ENCODE measurements at regions not wholly inside any gene's neighbourhood (a gene's known extent, or its start where the extent isn't known, plus 50 kb on each side); places are given as distances from the start of the nearest gene placed in this dataset.

DNA sequence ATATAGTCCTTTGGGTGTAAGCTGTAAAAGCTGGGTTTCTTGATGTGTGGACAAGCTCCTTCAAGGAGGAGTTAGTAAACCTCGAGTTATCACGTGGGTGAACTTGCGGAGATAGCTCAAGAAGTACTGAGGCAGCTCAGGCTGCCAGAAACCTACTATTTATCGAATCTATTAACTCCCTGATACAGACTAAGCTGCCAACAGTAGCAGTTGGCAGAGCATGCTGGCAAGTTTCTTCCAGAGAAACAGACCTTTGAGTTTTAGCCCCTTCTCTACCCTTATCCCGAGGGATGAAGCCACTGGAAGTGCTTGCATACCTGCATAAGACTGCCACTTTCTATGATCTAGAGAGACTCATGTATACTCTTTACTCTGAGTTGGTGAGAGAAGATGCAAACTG lies 624.5 kb upstream of the USP24 start:
- no peak for DNase-seq

GRCh38 chr1:55839221-55839620 lies 624.1 kb upstream of the USP24 start:
- DNase-seq: no peak

- no peak for DNase-seq
Measured at GRCh38 chr1:55836086-55836485, 620.9 kb upstream of the USP24 start.

DNA sequence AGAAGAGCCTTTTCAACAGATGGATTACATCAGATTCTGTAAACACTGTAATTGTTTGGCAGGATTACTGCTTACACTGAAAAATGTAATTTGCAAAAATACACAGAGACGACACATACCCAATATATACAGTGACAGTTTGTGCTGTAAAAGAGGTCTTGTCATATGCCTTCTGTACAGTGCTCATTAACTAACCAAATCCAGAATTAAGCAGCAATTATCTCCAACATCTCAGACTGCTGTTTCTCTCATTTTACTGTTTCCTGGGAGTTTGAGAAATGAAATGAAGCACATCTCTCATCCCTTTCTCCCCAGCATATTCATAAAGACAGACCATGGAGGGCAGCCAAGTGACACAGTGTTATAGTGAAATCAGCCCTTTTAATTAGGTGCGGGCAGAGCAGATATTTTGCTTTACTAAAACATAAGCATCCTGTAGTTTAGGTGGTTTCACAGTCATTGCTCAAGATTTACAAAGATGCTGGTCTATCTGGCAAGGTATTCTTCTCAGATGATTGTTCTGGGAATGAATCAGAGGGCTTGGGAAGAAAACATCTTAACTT lies 618.4 kb upstream of the USP24 start:
- DNase-seq: no peak

DNA sequence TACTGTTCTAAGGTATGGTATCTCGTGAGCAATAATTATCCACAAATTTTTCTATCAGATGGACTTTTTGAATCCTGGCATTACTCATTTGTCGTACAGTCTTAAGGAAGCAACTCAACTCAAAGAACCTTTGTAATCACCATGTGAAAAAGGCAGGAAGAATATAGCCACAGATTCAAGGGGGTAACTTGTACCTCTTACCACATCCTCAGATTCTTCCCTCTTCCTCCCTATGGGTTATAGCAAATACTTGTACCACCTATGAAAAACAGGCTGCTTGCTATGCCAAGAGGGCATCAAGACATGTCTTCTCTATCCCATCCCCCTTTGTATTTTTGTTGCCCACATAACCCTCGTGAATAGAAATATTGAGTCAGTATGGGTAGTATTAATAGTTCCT lies 616.6 kb upstream of the USP24 start:
- DNase-seq: no peak

- DNase-seq: no peak
Measured at GRCh38 chr1:55828044-55828443, 612.9 kb upstream of the USP24 start.

DNA sequence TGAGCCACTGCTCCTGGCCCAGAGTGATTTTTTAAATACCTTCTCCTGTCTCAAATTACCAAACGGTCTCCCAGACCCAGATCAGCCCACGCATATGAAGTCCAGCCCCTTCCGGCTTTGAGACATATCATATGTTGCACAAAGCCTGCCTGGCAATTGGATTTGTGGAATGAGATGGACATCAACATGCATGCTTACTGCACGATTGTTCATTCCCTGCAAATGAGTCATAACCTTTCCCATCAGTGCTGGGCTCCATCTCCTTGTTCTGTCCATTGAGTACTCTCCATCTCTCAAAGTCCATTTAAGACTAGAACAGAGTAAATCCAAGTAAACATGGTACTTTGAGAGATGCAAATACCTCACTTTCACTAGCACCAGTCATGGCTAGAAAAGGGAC lies 612.2 kb upstream of the USP24 start:
- DNase-seq: no peak

- DNase-seq: no peak
Measured at GRCh38 chr1:55826381-55827080, 611.4 kb upstream of the USP24 start.

- DNase-seq: no peak
Measured at GRCh38 chr1:55825461-55825860, 610.3 kb upstream of the USP24 start.

DNA sequence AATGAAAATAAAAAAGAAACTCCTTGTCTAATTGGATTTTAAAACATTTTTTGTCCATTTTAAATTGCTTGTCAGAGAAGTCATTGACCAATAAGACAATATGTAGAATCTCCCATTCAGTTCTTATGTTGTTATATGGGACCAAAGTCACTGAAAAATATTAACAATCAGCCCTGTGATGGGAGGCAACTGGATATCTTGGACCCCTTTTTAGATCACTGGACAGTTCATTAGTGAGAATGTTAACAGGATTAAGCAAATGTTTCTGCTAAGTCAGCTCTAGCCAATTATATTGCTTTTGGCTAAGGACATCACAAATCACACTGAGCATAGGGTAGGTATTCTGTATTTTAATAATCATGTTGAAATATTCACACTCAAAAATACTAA lies 609.1 kb upstream of the USP24 start:
- no peak for DNase-seq

DNA sequence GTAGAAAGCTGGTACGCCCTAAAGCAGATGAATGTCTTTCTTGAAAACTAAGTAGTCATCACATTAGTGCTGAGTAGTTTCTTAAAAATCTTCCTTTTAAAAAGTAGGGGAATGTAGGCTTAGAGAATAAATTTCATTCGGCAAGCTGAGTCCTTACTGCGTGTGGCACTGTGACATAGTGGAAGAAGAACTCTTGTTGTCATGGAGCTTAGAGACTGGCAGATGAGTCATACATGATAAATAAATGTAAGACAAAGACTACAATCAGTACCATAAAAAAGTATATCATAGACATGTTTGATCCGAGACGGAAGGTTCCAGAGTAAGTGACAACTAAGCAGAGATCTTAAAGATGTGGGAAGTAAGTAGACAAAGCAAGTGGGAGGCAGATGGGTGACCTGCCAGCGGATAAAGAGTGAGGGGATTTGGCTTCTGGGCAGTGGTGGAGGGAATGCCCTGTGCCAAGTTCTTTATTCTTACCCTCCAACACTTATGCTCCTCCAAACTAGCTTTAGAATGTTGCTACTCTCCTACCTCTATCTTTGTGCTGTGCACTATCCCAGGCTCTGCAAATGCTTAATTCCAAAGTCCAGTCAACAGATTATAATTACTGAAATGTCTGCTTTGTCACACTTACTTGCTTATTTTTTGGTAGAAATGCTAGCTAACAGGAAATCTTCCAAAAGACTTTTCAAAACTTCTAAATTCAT lies 608.5 kb upstream of the USP24 start:
- DNase-seq: no peak

DNA sequence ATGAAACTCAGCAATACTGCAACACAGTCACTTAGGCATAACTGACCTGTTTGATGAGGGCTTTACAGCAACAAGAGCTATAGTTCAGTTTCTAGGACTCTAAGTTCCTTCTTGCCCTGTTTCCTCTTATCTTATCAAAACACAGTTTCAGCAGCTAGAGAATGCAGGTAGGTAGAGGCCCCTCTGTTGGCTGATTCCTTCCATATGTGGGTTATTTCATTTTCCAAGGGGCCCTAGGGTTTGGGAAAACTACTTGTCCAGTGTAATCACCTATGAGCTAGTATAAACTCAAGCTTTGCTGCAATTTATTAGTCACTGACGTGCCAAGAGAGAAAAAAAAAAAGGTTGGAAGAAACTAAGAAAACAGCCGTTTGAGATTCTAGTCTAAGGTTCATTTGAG lies 607.7 kb upstream of the USP24 start:
- no peak for DNase-seq

GRCh38 chr1:55821234-55821633 lies 606.1 kb upstream of the USP24 start:
- DNase-seq: no peak

DNA sequence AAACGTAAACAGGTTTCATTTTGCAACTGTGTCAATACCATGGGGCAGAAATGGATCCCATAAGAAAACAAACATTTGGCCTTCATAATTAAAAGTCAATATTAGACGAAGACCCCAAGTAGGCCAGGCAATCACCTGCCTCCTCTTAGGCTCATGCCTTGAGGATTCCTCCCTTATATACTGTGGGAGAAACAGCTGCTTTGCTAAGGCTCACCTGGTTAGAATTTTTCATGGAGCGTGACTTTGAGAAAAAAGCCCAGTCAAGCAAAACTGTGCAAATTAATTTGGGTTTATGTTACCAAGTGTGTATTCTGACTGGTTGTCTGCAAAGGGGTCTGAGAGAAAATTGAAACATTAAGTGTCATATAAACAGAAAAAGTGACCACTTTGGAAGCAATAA lies 605.3 kb upstream of the USP24 start:
- no peak for DNase-seq

- no peak for DNase-seq
Measured at GRCh38 chr1:55819011-55819410, 603.8 kb upstream of the USP24 start.

DNA sequence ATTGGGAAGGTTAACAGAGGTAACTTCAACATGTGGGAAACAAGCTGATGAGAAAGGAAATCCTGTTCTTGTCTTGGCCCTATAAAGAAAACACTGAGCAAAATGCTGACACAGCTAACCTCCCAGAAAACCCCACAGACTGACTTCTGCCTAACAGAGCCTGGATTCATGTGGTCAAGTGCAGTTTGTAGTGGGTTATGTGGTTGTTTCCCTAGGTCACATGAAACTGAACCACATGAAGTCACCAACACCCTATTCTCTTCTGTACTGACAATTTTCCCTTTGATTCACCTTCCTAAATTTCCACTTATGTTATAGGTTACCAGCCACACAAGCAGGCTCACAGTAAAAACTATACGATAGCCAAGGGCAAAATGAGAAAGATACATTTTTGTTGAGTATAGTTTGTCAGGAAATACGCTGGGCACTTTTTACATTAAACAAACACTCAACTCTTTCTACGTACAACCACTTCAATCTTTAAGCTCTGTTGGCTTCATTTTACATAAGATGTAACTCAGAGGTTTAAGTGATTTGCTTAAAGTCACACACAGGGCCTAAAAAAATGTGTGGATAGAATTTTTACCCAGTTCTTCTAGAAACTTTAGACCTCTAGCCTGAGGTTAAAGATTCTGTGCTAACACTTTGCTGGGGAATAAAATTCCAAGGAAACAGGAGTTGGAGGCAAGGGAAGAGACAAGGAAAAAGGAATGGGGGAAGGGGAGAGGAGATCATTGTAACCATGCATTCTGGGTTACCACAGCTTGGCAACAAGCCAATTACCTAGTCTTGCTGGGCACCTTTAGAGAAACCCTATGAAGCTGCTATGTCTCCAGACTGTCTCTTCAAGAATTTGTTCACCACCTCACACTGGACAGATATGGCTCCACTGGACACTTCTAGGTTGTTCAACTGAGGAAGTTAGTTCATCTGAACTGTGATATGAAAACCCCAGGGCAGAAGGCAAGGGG lies 601.6 kb upstream of the USP24 start:
- DNase-seq: peak; percentile 8

GRCh38 chr1:55815745-55816455 lies 600.7 kb upstream of the USP24 start:
- no peak for DNase-seq

GRCh38 chr1:55814967-55815366 lies 599.8 kb upstream of the USP24 start:
- DNase-seq: no peak

DNA sequence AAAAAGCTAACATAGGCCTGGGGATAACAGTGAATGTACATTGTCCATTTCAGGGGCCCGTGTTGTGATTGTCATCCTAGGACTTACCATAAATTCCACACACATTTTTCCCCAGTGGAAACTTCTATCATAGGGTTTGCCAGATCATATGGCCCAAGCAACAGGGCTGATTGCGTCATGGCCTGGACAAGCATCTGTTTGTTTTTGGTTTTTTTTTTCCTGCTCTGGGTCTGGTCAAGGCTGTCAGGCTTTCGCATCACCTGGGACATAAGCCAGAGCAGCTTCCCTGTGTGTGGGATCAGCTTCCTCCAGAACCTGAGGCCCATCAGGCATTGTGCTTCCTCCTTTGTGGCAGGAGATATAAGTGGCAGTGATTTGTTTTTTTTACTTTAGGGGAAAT lies 598.5 kb upstream of the USP24 start:
- DNase-seq: no peak

- no peak for DNase-seq
Measured at GRCh38 chr1:55812281-55812680, 597.1 kb upstream of the USP24 start.

GRCh38 chr1:55808263-55808662 lies 593.1 kb upstream of the USP24 start:
- DNase-seq: no peak

- DNase-seq: no peak
Measured at GRCh38 chr1:55803429-55803828, 588.3 kb upstream of the USP24 start.

DNA sequence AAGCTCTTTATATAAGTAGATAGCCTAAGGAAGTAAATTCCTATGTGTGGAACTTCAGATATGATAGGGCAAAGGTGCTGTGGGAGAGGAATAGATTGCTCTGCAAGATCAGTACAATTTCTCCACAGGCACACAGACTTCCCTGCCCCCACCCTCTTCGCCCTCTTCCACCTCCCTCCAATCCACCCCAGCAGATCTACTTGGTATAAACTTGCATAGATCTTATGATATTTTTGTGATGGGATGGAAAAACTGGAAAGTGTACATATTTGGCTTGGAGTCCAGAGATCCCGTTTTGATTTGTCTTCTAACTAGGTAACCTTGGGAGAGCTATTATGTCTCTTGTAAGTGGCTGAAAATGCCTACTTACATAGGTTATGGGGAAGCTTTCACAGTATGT lies 586.3 kb upstream of the USP24 start:
- no peak for DNase-seq
